Spleen (tissue), 7 donors: ENCODE measurements at regions not wholly inside any gene's neighbourhood (a gene's known extent, or its start where the extent isn't known, plus 50 kb on each side); places are given as distances from the start of the nearest gene placed in this dataset.

Experiments
- POLR2A ChIP-seq, 3 donors: fragments of 450-650 bp; IDR thresholded peaks; one replicate each; pipeline ENCODE4 v1.5.1; 2017; ENCODE audit warnings: antibody characterized with exemption in 3 of 3, mild to moderate bottlenecking in 1 of 3
- TF ChIP-seq, protein P1 (sequence below), 11 experiments: fragments of 200-600 bp in 7 of 11; fragments of 450-650 bp in 4 of 11; sonication (generic) in 4 of 11; IDR thresholded peaks in 8 of 11; conservative IDR thresholded peaks in 3 of 11; 1 replicate in 7 of 11; 2 replicates in 4 of 11; pipeline versions ENCODE4 v1.4.0 to v1.8.0; 2016 to 2021; ENCODE audit warnings: antibody characterized with exemption in 11 of 11, inconsistent platforms in 4 of 11, mild to moderate bottlenecking in 1 of 11
- donor health status: DM: no; HTN: no; CAD: no; lungs with moderate emphysema.
- donor health status: DM: no; HTN: no; CAD: no.
- donor health status: DM: no; HTN: no; CAD: no.

DNA sequence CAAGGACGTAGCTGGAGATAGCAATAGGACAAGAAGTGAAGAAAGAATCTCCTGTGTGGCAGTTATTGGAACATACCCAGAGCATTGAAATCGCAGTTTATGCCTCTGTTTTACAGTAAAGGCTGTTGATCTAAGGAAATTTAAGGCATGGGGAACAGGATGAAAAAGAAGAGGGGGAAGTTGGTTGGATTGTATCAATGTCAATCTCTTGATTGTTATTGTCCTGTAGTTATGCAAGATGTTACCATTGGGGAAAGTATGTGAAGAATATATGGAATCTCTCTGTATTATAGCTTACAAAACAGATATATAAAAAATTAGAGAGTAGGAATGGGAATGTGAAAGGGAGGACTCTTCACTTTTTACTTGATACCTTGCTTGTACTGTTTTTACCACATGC is 195.6 kb upstream of the NREP start:
- TF ChIP-seq, protein P1, sequence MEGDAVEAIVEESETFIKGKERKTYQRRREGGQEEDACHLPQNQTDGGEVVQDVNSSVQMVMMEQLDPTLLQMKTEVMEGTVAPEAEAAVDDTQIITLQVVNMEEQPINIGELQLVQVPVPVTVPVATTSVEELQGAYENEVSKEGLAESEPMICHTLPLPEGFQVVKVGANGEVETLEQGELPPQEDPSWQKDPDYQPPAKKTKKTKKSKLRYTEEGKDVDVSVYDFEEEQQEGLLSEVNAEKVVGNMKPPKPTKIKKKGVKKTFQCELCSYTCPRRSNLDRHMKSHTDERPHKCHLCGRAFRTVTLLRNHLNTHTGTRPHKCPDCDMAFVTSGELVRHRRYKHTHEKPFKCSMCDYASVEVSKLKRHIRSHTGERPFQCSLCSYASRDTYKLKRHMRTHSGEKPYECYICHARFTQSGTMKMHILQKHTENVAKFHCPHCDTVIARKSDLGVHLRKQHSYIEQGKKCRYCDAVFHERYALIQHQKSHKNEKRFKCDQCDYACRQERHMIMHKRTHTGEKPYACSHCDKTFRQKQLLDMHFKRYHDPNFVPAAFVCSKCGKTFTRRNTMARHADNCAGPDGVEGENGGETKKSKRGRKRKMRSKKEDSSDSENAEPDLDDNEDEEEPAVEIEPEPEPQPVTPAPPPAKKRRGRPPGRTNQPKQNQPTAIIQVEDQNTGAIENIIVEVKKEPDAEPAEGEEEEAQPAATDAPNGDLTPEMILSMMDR (IDR thresholded peaks at IDR 0.05 in 8 of 11, conservative IDR thresholded peaks at IDR 0.05 in 3 of 11): no peak
- no peak for TF ChIP-seq POLR2A (IDR thresholded peaks at IDR 0.05)
